WERI-Rb-1 (cell line): ENCODE measurements at regions not wholly inside any gene's neighbourhood (a gene's known extent, or its start where the extent isn't known, plus 50 kb on each side); places are given as distances from the start of the nearest gene placed in this dataset.

Experiments
- DNase-seq: peaks from one replicate; pipeline ENCODE4 v3.0.0-alpha.2; 2020
- H3K27ac ChIP-seq: fragments of 250-450 bp; sonication (Bioruptor Pico); 2 replicates; pipeline ENCODE4 v1.5.1; 2020; ENCODE audit warnings: mild to moderate bottlenecking, moderate library complexity
- H3K27me3 ChIP-seq: fragments of 250-450 bp; sonication (Bioruptor Pico); 2 replicates; pipeline ENCODE4 v1.5.1; 2021; ENCODE audit warnings: mild to moderate bottlenecking, low read depth, moderate library complexity; ENCODE audit not compliant: insufficient read depth, severe bottlenecking
- H3K36me3 ChIP-seq: fragments of 250-450 bp; sonication (Bioruptor Pico); 2 replicates; pipeline ENCODE4 v1.5.1; 2020; ENCODE audit warnings: mild to moderate bottlenecking, moderate library complexity
- H3K4me3 ChIP-seq: 2 replicates; pipeline ENCODE4 v1.5.1; 2011; ENCODE audit warnings: low read depth, mild to moderate bottlenecking, control low read depth, low read length
- H3K9me3 ChIP-seq: fragments of 250-450 bp; sonication (Bioruptor Pico); 2 replicates; pipeline ENCODE4 v1.5.1; 2021; ENCODE audit warnings: mild to moderate bottlenecking, moderate library complexity; ENCODE audit not compliant: severe bottlenecking
- CTCF ChIP-seq: IDR thresholded peaks from 2 replicates; pipeline ENCODE4 v1.5.1; 2011; ENCODE audit warnings: low read depth, mild to moderate bottlenecking, control low read depth, inconsistent platforms, low read length

- no peak overlapping the region for H3K27ac ChIP-seq
- no peak for TF ChIP-seq CTCF
- DNase-seq = no peak
- H3K9me3 ChIP-seq = no peaks in the 10 kb centered on the region
- no peak overlapping the region for H3K4me3 ChIP-seq
- no peaks in the 10 kb centered on the region for H3K27me3 ChIP-seq
- no peaks in the 10 kb centered on the region for H3K36me3 ChIP-seq
Observed at GRCh38 chr10:20427821-20428220, 469.3 kb downstream of the NEBL start.

GRCh38 chr10:20418286-20418685 is 478.8 kb downstream of the NEBL start:
- no peak for TF ChIP-seq CTCF

GRCh38 chr10:20417791-20418190 is 479.3 kb downstream of the NEBL start:
- Histone ChIP-seq H3K27me3 (no peaks in the 10 kb centered on the region), H3K9me3 (no peaks in the 10 kb centered on the region), H3K4me3 (no peak overlapping the region), H3K36me3 (no peaks in the 10 kb centered on the region), H3K27ac (no peak overlapping the region)
- DNase-seq = no peak
- no peak for TF ChIP-seq CTCF

More at GRCh38 chr10:20418286-20418685, 478.8 kb downstream of the NEBL start:
- Histone ChIP-seq H3K36me3 (no peaks in the 10 kb centered on the region), H3K9me3 (no peaks in the 10 kb centered on the region), H3K27ac (no peak overlapping the region), H3K27me3 (no peaks in the 10 kb centered on the region), H3K4me3 (no peak overlapping the region)
- no peak for DNase-seq

GRCh38 chr10:20415684-20416083 is 481.4 kb downstream of the NEBL start:
- Histone ChIP-seq H3K9me3 (no peaks in the 10 kb centered on the region), H3K4me3 (no peak overlapping the region), H3K27ac (no peak overlapping the region), H3K36me3 (no peaks in the 10 kb centered on the region), H3K27me3 (no peaks in the 10 kb centered on the region)
- no peak for TF ChIP-seq CTCF
- DNase-seq = no peak

GRCh38 chr10:20407357-20407756 is 489.8 kb downstream of the NEBL start:
- DNase-seq = no peak
- H3K36me3 ChIP-seq = no peaks in the 10 kb centered on the region
- H3K4me3 ChIP-seq = no peak overlapping the region
- no peak for TF ChIP-seq CTCF
- no peaks in the 10 kb centered on the region for H3K9me3 ChIP-seq
- no peak overlapping the region for H3K27ac ChIP-seq
- no peaks in the 10 kb centered on the region for H3K27me3 ChIP-seq

GRCh38 chr10:20406281-20407104 is 490.6 kb downstream of the NEBL start:
- DNase-seq = no peak
- TF ChIP-seq CTCF = no peak
- Histone ChIP-seq H3K9me3 (no peaks in the 10 kb centered on the region), H3K27ac (no peak overlapping the region), H3K4me3 (no peak overlapping the region), H3K27me3 (no peaks in the 10 kb centered on the region), H3K36me3 (no peaks in the 10 kb centered on the region)
